GM18511 (cell line): ENCODE measurements at regions not wholly inside any gene's neighbourhood (a gene's known extent, or its start where the extent isn't known, plus 50 kb on each side); places are given as distances from the start of the nearest gene placed in this dataset.

Experiments
- ATAC-seq: cut with Tn5 transposase; IDR thresholded peaks from one replicate; pipeline ENCODE4 v1.9.1; 2021; ENCODE audit warnings: mild to moderate bottlenecking, moderate library complexity; ENCODE audit not compliant: unreplicated experiment

GRCh38 chr1:68332041-68332440 is 99.7 kb upstream of the WLS start:
- ATAC-seq, result no peak

GRCh38 chr1:68331117-68331865 is 99.0 kb upstream of the WLS start:
- ATAC-seq, result no peak

- no peak for ATAC-seq
Observed at GRCh38 chr1:68330391-68330790, 98.1 kb upstream of the WLS start.

GRCh38 chr1:68329096-68329835 is 96.9 kb upstream of the WLS start:
- no peak for ATAC-seq

GRCh38 chr1:68328490-68328889 is 96.2 kb upstream of the WLS start:
- ATAC-seq, result no peak

GRCh38 chr1:68327414-68327813 is 95.1 kb upstream of the WLS start:
- no peak for ATAC-seq

- ATAC-seq, result no peak
Observed at GRCh38 chr1:68326481-68326880, 94.2 kb upstream of the WLS start.

GRCh38 chr1:68324316-68324715 is 92.0 kb upstream of the WLS start:
- no peak for ATAC-seq

GRCh38 chr1:68322837-68323687 is 90.7 kb upstream of the WLS start:
- ATAC-seq, result no peak

- ATAC-seq, result no peak
Observed at GRCh38 chr1:68322096-68322495, 89.8 kb upstream of the WLS start.

GRCh38 chr1:68321084-68321685 is 88.9 kb upstream of the WLS start:
- ATAC-seq, result peak; percentile 83

- no peak for ATAC-seq
Observed at GRCh38 chr1:68320349-68320748, 88.0 kb upstream of the WLS start.

GRCh38 chr1:68319907-68320306 is 87.6 kb upstream of the WLS start:
- no peak for ATAC-seq

- ATAC-seq, result no peak
Observed at GRCh38 chr1:68317543-68317942, 85.2 kb upstream of the WLS start.

GRCh38 chr1:68314151-68314780 is 81.9 kb upstream of the WLS start:
- ATAC-seq, result no peak

- ATAC-seq, result no peak
Observed at GRCh38 chr1:68313735-68314134, 81.4 kb upstream of the WLS start.

- no peak for ATAC-seq
Observed at GRCh38 chr1:68308034-68308433, 75.7 kb upstream of the WLS start.

GRCh38 chr1:68307378-68307787 is 75.1 kb upstream of the WLS start:
- no peak for ATAC-seq

GRCh38 chr1:68301471-68302001 is 69.2 kb upstream of the WLS start:
- no peak for ATAC-seq

- ATAC-seq, result no peak
Observed at GRCh38 chr1:68294367-68295066, 62.2 kb upstream of the WLS start.
